ENCODE measurements at regions not wholly inside any gene's neighbourhood (a gene's known extent, or its start where the extent isn't known, plus 50 kb on each side); places are given as distances from the start of the nearest gene placed in this dataset.

DNA sequence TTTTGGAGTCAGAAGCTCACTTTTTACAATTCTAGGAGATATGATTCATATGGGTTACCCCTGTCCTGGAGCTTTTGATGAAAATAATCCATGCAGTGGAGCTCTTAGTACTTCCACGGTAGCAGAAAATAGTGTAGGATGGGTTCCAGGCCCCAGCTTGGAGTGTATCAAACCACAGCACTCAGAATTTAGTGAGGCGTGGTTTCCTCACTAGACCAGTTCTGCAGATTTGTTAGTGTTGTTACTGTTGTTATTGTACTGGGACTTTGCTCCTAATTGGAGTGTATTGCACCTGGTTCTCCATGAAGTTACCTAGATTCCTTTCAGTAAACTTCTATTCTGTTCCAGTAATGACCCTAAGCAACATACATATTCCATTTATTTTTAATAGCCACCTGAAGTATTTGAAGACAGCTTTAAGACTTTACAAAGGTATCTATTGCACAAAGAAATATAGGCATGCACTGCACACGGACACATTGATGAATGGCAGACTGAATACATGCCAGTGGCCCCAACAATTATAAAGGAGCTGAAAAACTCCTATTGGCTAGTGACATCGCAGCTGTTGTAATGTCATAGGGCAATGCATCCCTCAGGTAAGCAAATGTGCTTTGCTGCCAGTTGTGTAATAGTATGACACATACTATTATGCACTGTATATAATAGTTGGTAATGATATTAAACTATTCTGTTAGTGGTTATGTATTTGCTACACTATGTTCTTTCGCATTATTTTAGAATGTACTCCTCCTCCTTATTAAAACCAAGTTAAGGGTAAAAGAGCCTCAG, 1058.0 kb downstream of the KCNT2 start:
- no peak for DNase-seq (ENCODE audit: low spot score)

DNA sequence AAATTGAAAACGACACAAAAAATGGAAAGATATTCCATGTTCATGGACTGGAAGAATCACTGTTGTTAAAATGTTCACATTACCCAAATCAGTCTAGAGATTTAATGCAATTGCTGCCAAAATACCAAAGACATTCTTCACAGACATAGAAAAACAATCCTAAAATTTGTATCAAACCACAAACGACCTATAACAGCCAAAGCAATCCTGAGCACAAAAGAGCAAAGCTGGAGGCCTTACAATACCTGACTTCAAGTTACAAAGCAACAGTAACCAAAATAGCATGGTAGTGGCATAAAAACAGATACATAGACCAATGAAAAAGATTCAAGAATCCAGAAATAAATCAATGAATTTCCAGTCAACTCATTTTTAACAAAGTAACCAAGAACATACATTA, 1077.3 kb downstream of the KCNT2 start:
- no peak for DNase-seq (ENCODE audit: low spot score)

DNA sequence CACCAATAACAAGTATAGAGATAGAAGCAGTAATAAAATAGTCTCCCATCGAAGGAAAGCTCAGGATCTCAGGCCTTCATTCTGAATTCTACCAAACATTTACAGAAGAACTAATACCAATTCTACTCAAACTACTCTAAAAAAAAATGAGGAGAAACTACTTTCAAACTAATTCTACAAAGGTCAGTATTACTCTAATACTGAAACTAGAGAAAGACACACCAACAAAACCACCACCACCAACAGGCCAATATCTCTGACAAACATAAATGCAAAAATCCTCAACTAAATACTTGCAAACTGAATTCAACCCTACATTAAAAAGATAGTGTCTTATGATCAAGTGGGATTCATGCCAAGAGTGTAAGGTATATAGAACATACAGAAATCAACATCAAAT, 1078.4 kb downstream of the KCNT2 start:
- DNase-seq (ENCODE audit: low spot score), result no peak

DNA sequence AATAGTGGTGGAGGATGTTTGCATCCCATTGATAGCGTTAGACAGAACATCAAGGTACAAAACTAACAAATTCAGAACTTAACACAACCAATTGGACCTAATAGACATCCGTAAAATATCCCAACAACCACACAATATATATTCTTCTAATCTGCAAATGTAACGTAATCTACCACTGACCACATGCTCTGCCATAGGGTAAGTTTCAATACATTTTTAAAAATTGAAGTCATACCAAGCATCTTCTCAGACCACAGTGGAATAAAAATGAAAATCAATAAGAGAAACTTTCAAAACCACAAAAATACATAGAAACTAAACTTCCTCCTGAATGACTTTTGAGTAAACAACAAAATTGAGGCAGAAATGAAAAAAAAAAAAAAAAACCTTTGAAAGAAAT, 1087.5 kb downstream of the KCNT2 start:
- DNase-seq (ENCODE audit: low spot score), result no peak

DNA sequence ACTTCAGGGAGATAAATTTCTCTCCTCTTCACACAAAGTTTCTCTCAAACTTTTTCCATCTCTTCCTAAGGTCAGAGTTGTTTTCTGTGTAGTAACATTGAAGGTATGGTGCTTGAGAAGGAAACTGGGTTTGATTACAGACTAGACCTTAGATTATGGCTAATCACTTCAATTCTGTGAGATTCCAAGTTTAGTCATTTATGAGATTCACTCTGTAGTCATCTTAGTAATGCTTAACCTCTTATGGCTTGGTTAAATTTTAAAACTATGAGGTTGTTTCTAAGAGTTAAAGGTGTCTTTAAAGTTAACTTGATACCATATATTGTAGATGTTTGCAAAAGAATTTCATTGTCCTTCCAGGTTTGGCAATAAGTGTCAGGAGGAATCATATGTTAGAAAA, 1092.2 kb downstream of the KCNT2 start:
- no peak for DNase-seq (ENCODE audit: low spot score)

DNA sequence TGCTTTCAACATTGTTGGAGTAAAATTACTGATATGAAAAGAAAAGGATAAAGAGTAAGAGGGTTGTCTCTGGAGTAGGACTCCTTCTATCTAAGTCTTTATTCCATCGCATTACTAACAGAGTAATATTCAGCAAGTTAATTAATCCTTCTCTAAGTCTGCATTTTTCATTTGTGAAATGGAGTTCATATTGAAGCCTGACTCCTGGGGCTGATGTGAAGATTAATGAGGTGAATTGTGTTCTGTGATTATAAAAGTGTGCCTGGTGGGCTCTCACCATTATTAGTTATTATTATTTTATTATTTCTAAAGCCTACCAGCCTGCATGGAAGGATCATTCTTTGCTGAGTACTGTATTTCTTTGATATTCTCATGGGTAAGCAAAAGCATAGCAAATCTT, 1096.7 kb downstream of the KCNT2 start:
- DNase-seq (ENCODE audit: low spot score), result no peak

DNA sequence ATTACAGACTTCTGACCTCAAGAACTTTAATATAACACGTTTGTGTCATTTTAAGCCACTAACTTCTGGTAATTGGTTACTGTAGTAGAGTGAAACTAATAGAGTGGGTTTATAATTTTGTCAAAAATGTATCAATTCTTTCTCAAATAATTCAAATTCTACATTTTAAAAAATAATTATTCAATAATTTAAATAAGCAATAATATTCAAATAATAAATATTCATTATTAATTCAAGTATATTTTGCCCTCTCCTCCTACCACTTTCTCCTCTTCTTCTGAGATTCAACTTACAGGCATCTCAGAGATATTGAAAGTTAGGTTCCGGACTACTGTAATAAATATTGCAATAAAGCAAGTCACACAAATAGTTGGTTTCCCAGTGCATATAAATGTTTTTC, 1107.1 kb downstream of the KCNT2 start:
- no peak for DNase-seq (ENCODE audit: low spot score)

DNA sequence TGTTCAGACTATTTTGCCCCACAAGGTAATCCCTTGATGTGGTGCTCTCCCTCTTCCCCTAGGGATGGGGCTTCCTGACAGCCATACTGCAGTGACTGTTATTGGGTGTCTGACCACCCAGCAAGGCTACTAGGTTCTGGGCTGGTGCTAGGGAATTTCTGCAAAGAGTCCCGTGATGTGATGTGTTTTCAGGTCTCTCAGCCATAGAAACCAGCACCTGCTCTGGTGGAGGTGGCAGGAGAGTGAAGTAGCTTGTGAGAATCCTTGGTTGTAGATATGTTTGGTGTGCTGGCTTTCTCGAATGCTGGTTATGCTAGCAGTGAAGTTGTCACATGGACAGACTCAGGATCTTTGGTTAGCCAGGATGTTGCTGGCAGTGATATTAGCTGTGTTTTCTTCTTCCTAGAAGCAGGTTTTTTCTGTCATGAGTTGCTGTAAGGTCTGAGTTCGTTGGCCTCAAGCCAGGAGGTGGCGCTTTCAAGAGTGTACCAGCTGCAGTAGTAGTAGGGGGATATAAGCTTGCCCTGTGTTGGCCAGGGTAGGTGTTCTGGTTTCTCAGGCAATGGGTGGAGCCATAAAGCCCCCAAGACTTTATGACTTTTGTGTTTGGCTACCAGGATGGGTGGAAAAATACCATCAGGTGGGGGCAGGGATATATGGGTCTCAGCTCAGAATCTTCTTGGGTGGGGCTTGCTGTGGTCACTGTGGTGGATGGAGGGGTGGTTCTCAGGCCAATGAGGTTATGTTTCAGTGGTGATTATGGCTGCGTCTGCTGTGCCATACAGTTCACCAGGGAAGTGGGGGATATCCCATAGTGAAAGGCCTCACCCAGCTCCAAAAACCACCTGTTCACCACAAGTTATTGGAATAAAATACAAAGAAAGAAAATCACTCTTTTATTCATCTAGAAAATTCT, 1112.3 kb downstream of the KCNT2 start:
- DNase-seq (ENCODE audit: low spot score), result no peak

DNA sequence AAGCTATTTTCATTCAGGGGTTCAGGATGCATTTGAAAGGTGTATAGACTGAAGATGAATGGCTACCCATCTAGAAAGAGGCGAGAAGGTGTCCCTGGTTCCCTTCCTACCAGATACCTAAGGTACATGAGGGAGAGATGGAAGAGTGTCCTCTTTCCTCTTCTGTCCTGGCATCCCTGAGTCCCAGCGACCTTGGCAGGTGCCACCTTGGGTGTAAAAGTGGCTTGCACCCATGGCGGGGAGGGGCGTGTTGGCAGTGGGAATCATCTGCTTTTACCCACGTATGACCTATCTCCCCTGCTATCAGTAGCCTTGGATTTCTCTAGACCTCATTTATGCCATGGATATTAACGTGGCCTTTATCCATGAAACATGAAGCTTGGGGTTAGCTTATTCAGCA, 1126.1 kb downstream of the KCNT2 start:
- DNase-seq (ENCODE audit: low spot score), result no peak

DNA sequence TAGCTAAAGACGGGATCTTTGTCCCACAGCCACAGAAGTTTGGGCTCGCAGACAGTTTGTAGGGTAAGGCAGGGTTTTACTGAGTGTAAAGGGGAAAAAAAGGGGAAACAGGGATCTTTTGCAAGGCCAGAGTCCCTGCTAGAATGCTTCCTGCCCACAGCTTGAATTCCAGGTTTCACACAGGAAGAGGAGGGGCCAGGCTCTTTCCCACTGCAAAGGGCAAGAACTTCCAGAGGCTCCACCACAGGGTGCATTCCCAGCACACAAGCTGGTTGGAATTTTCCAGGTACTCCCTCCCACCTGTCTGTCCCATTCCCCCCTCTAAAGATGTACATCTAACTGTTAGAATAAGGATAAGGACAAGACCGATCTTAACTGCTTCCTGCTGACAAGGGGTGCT, 1126.9 kb downstream of the KCNT2 start:
- no peak for DNase-seq (ENCODE audit: low spot score)

DNA sequence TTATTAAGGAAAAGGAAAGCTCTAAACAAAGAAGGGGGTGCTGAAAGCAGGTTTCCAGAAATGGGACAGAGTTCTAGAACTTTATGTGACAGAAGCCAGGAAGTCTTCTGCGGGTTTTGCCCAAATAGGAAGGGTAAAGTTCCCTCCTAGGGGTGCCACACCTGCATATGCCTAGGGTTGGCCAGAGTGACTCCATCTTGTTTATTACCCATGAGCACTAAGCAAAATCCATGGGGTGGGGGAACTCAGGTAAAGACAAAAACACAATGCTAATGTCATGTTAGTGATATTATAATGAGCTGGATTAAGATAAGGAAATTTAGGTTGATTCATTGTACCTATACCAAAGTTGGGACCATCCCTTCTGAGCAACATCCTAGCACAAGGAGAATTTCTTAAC, 1132.7 kb downstream of the KCNT2 start:
- DNase-seq (ENCODE audit: low spot score), result no peak

DNA sequence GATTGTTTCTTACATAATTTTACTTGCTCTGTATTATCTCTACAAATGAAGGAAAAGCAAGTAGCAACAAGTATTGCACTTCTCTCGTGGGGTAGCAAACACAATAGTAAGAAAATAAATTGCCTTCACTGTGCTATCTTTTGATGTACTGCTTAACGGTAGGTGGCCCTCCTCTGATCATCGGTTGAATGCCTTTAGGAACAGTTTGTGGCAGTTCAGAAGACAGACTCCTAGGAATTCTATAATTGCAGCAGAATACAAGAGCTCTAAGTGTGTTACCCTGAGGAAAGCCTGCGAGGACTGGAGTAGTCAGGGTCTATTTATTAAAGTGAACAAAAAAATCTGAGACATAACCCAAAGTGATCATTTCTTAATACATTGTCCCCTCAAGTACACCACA, 1135.9 kb downstream of the KCNT2 start:
- DNase-seq (ENCODE audit: low spot score), result no peak

DNA sequence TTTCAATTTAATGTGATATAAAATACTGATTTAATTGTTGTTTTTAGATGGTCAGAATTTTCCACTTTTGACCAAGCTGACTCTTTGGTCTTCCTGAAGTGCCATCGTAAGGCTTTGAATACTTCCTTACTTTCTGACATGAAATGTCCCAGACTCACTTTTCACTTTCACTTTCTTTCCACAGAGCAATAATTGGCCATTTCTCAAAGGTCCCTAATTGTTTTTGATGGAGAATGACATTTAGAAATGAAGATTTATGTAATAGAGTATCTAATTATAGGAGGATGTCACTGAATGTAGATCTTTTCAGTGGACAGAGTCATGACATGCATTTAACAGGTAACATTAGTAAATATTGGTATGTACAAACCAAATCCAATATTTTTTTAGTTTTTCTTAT, 1141.6 kb downstream of the KCNT2 start:
- DNase-seq (ENCODE audit: low spot score), result no peak

DNA sequence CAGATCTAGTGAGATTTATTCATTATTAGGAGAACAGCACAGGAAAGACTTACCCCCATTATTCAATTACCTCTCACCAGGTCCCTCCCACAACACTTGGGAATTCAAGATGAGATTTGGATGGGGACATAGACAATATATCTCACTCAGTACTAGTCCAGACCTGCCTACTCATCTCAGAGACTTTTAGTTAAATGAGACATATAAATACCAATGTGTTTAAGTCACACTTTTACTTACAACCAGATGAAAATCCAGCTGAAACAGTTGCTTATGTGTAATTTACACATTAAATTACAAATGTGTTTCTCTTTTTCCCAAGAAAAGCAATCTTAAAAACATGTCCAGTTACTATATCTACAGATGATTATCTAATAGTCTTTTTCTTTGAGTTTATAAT, 1145.6 kb downstream of the KCNT2 start:
- no peak for DNase-seq (ENCODE audit: low spot score)

DNA sequence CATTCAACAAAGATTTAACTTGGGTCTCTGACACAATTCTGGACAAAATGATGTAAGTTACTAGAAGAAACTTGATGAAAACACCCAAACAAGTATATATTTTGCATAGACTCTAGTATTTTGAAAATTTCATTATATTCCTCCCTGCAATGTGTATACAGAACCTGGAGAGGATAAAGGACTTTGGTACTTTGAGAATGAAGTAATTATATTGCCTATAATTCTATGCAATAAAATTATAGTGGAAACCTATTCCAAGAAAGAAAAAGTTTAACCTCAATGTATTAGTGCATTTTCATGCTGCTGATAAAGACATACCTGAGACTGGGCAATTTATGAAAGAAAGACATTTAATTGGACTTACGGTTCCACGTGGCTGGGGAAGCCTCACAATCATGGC, 1146.1 kb downstream of the KCNT2 start:
- no peak for DNase-seq (ENCODE audit: low spot score)

DNA sequence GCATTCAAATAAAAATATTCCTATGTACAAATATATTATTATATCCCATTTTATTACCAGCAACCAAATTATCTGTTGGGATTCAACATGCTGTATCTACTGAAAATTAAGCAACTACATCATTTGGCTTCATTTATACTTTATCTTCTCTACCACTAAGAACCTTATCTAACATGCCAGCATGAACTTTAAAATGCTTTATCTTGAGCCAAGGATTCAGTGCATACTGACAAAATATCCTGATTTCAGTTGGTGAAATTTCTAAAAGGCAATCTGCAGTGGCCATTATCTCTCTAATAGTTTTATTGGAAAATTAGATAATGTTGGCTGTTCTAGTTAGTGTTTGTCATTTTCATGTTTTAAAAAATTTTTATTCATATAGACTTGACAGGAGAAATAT, 1149.9 kb downstream of the KCNT2 start:
- no peak for DNase-seq (ENCODE audit: low spot score)

DNA sequence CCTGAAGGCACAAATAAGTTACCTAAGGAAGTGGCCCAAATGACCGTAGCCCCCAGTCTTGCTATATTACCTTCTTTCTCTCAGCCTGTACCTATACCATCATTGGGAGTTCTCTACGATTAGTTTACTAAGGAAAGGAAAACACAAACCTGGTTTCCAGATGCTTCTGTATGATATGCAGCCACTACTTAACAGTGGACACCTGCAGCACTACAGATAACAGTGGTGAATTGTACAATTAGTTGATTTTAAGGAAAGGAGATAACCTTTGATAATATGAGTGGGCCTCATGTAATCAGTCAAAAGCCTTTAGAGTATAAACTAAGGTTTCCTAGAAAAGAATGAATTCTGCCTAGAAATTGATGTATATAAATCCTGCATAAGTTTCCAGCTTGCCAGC, 1157.4 kb downstream of the KCNT2 start:
- DNase-seq (ENCODE audit: low spot score), result no peak

DNA sequence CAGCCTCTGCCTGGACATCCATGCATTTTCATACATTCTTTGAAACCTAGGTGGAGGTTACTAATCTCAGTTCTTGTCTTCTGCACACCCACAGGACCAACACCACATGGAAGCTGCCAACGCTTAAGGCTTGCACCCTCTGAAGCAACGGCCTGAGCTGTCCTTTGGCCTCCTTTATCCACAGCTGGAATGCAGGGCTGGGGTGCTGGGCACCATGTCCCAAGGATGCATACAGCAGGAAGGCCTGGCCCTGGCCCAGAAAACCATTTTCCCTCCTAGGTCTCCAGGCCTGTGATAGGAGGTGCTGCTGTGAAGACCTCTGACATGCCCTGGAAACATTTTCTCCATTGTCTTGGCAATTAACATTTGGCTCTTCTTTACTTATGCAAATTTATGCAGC, 1168.6 kb downstream of the KCNT2 start:
- no peak for DNase-seq (ENCODE audit: low spot score)

DNA sequence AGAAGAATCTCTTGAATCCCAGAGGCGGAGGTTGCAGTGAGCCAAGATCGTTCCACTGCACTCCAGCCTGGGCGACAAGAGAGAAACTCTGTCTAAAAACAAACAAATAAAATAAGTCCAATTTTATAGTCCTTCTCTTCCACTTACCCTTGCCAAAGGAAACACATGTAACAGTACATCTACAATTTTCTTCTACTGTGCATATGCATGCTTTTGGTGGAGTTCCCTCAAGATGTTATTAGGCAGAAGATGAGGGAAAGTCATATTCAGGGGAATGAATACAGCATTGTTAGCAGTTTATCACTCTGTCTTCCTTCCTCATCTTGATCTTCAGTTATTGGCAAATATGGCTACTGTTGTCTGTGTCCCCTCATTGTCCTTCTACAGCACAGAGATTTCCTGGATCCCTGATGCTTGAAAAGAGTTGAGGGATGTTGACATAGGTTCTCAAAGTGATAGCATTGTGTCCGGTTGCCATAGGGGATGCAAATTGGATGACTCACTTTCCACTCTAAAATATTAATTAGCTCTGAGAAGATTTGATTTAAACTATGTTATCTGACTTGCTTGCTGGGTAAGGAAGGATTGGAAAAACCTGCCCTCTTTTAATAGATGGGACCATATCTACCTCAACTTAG, 1173.6 kb downstream of the KCNT2 start:
- no peak for DNase-seq (ENCODE audit: low spot score)

DNA sequence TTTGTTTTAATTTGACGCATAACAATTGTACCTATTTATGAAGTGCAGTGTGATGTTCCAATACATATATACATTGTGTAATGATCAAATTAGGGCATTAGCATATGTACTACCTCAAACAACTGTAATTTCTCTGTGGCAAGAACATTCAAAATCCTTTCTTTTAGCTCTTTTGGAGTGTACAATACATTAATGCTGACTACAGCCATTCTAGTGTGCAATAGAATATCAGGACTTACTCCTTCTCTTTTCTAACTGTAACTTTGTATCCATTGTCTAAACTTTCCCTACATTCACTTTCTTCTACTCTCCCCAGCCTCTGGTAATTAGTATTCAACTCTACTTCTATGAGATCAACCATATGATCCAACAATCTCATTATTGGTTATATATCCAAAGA, 1177.4 kb downstream of the KCNT2 start:
- DNase-seq (ENCODE audit: low spot score), result no peak

DNA sequence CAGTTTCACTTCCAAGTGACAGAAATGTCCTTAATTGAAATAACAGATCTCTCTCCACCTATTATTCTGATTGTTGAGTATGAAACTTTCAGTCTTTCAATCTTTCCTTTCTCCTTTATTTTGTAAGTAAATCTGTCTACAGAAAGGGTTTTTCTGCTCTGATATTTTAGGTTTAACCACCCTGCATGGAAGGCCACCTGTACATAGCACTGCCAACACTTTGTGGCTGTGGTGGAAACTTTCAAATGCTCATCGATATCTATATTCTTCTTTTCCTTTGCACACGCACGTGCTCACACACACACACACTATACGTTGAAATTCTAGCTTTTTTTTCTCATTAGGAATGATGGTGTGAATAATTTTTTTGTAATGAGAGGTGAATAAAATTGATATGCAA, 1179.3 kb downstream of the KCNT2 start:
- DNase-seq (ENCODE audit: low spot score), result no peak

DNA sequence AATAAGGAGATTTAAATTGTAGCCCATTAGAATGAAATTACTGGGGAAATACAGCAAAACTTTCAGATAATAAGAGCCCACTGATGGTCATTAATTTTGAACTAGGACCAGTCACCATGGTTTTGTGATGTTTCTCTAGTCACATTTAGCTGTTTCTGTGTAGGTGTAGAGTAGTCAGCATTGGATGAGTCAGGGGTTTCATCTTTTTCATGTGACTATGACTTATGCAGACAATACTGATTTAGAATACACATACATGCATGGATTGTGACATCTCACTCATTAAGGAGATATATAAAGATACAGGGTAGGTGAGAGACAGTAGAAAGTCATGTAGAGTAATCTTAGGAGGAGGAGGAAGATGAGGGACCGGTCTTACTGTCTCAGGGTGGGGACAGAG, 1192.7 kb downstream of the KCNT2 start:
- no peak for DNase-seq (ENCODE audit: low spot score)

DNA sequence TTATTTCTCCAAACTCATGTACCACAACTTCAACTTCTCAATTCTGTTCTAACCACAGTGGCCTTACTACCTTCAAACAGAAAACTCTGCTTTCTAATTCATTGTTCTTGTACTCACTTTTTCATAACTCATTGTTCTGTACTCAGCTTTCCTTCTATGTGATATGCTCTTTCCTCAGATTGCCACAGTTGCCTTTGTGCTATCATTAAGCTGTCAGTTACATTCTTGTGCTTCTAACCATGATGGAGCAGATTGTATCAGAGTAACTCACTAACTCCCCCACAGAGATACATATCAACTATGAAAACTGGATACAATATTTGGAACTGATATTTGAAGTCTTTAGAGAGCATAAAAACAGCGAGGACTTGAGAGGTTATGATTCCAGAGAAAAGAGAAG, 1213.7 kb downstream of the KCNT2 start:
- DNase-seq (ENCODE audit: low spot score), result no peak
